Trophoblast cell (in vitro differentiated cells and primary cell): ENCODE measurements at regions not wholly inside any gene's neighbourhood (a gene's known extent, or its start where the extent isn't known, plus 50 kb on each side); places are given as distances from the start of the nearest gene placed in this dataset.

Experiments used
- DNase-seq, 2 donors: peaks; one replicate each; pipeline ENCODE4 v3.0.0-alpha.2; 2016
- H2AFZ ChIP-seq: 2 replicates; pipeline ENCODE4 v1.6.1; 2013; ENCODE audit warnings: low read length, moderate library complexity, mild to moderate bottlenecking; ENCODE audit not compliant: insufficient read depth, poor library complexity
- H2AK5ac ChIP-seq: 2 replicates; pipeline ENCODE4 v1.6.1; 2013; ENCODE audit warnings: mild to moderate bottlenecking, low read length
- H2BK120ac ChIP-seq: 2 replicates; pipeline ENCODE4 v1.6.1; 2013; ENCODE audit warnings: low read length, mild to moderate bottlenecking, moderate library complexity; ENCODE audit not compliant: insufficient read depth, poor library complexity
- H2BK12ac ChIP-seq: 2 replicates; pipeline ENCODE4 v1.6.1; 2013; ENCODE audit warnings: mild to moderate bottlenecking, low read length, moderate library complexity
- H2BK5ac ChIP-seq: 2 replicates; pipeline ENCODE4 v1.6.1; 2013; ENCODE audit warnings: low read length, low read depth, moderate library complexity, mild to moderate bottlenecking; ENCODE audit not compliant: poor library complexity
- H3K14ac ChIP-seq: 2 replicates; pipeline ENCODE4 v1.6.1; 2013; ENCODE audit warnings: mild to moderate bottlenecking, low read length
- H3K18ac ChIP-seq: 2 replicates; pipeline ENCODE4 v1.6.1; 2013; ENCODE audit warnings: mild to moderate bottlenecking, low read length
- H3K23ac ChIP-seq: 2 replicates; pipeline ENCODE4 v1.6.1; 2013; ENCODE audit warnings: low read length
- H3K27ac ChIP-seq: 2 replicates; pipeline ENCODE4 v1.5.1; 2013; ENCODE audit warnings: low read depth, mild to moderate bottlenecking, inconsistent platforms, low read length, moderate library complexity
- H3K27me3 ChIP-seq: 2 replicates; pipeline ENCODE4 v1.6.1; 2013; ENCODE audit warnings: inconsistent platforms, mild to moderate bottlenecking, low read length, moderate library complexity; ENCODE audit not compliant: insufficient read depth
- H3K36me3 ChIP-seq, 2 experiments: 1 replicate in 1 of 2; 2 replicates in 1 of 2; pipeline ENCODE4 v1.6.1; 2013; ENCODE audit warnings: low read length in 2 of 2, mild to moderate bottlenecking in 2 of 2, moderate library complexity in 1 of 2; ENCODE audit not compliant: insufficient read depth in 2 of 2, control insufficient read depth in 1 of 2
- H3K4ac ChIP-seq: 2 replicates; pipeline ENCODE4 v1.6.1; 2013; ENCODE audit warnings: low read depth, mild to moderate bottlenecking, low read length, moderate library complexity
- H3K4me1 ChIP-seq, 2 experiments: 1 replicate in 1 of 2; 2 replicates in 1 of 2; pipeline ENCODE4 v1.6.1; 2013; ENCODE audit warnings: low read length in 2 of 2, mild to moderate bottlenecking in 2 of 2, moderate library complexity in 1 of 2; ENCODE audit not compliant: insufficient read depth in 2 of 2, control insufficient read depth in 1 of 2
- H3K4me2 ChIP-seq: 2 replicates; pipeline ENCODE4 v1.6.1; 2013; ENCODE audit warnings: inconsistent platforms, mild to moderate bottlenecking, low read length, moderate library complexity
- H3K4me3 ChIP-seq: 2 replicates; pipeline ENCODE4 v1.5.1; 2013; ENCODE audit warnings: mild to moderate bottlenecking, low read depth, low read length, inconsistent platforms
- H3K79me1 ChIP-seq: one replicate; pipeline ENCODE4 v1.6.1; 2013; ENCODE audit warnings: low read length
- H3K79me2 ChIP-seq: 2 replicates; pipeline ENCODE4 v1.6.1; 2013; ENCODE audit warnings: low read length, mild to moderate bottlenecking; ENCODE audit not compliant: control insufficient read depth, insufficient read depth, poor library complexity
- H3K9ac ChIP-seq: 2 replicates; pipeline ENCODE4 v1.6.1; 2013; ENCODE audit warnings: mild to moderate bottlenecking, low read length
- H3K9me3 ChIP-seq: 2 replicates; pipeline ENCODE4 v1.6.1; 2013; ENCODE audit warnings: low read depth, mild to moderate bottlenecking, control low read depth, inconsistent platforms, low read length; ENCODE audit not compliant: insufficient read depth
- H4K12ac ChIP-seq: 2 replicates; pipeline ENCODE4 v1.6.1; 2013; ENCODE audit warnings: low read depth, mild to moderate bottlenecking, low read length, moderate library complexity
- H4K8ac ChIP-seq: 2 replicates; pipeline ENCODE4 v1.6.1; 2013; ENCODE audit warnings: low read depth, mild to moderate bottlenecking, low read length, moderate library complexity
- H4K91ac ChIP-seq: one replicate; pipeline ENCODE4 v1.6.1; 2013; ENCODE audit warnings: low read depth, mild to moderate bottlenecking, low read length, moderate library complexity
- WGBS: extraction: QIAGEN DNeasy Blood & Tissue Kit; methylation state at CpG from one replicate; pipeline ENCODE4 v1.1.7; 2013; ENCODE audit warnings: missing lambda C conversion rate; ENCODE audit not compliant: insufficient read length, insufficient coverage; ENCODE audit errors: extremely low coverage; 5-methylcytosine and 5-hydroxymethylcytosine counted together

- Histone ChIP-seq H3K4me1 (no peaks in the 10 kb centered on the region), H2AK5ac (no peak overlapping the region), H3K4me2 (no peak overlapping the region)
These were observed 377.9 kb upstream of the TNC start for GRCh38 chr9:115495836-115496235.

GRCh38 chr9:115498303-115498702 lies 380.3 kb upstream of the TNC start:
- Histone ChIP-seq H3K27me3 (no peaks in the 10 kb centered on the region), H2BK120ac (no peak overlapping the region), H2BK12ac (no peak overlapping the region), H4K12ac (no peak overlapping the region), H2AFZ (no peak overlapping the region), H3K79me2 (no peaks in the 10 kb centered on the region), H2BK5ac (no peak overlapping the region), H3K18ac (no peak overlapping the region), H3K27ac (no peak overlapping the region), H3K36me3 (no peaks in the 10 kb centered on the region), H3K9ac (no peak overlapping the region), H3K14ac (no peak overlapping the region), H3K23ac (no peak overlapping the region), H3K79me1 (no peaks in the 10 kb centered on the region), H3K4ac (no peak overlapping the region), H4K91ac (no peak overlapping the region), H3K9me3 (no peaks in the 10 kb centered on the region), H3K4me2 (no peak overlapping the region), H4K8ac (no peak overlapping the region), H2AK5ac (no peak overlapping the region), H3K4me1 (no peaks in the 10 kb centered on the region), H3K4me3 (no peak overlapping the region)
- no CpG with 5 or more reads among the region's 4 CpGs for WGBS
- peak in 1 of 2 donors; percentile 0 for DNase-seq

More at GRCh38 chr9:115495836-115496235, 377.9 kb upstream of the TNC start:
- DNase-seq = no peak
- Histone ChIP-seq H2BK12ac (no peak overlapping the region), H4K8ac (no peak overlapping the region), H2AFZ (no peak overlapping the region), H4K91ac (no peak overlapping the region), H3K36me3 (no peaks in the 10 kb centered on the region), H4K12ac (no peak overlapping the region), H3K9ac (no peak overlapping the region), H3K9me3 (no peaks in the 10 kb centered on the region), H3K4me3 (no peak overlapping the region), H2BK5ac (no peak overlapping the region), H3K27ac (no peak overlapping the region), H3K23ac (no peak overlapping the region), H3K79me2 (no peaks in the 10 kb centered on the region), H3K27me3 (no peaks in the 10 kb centered on the region), H2BK120ac (no peak overlapping the region), H3K18ac (no peak overlapping the region), H3K79me1 (no peaks in the 10 kb centered on the region), H3K4ac (no peak overlapping the region), H3K14ac (no peak overlapping the region)

GRCh38 chr9:115507148-115507547 lies 389.2 kb upstream of the TNC start:
- Histone ChIP-seq H3K27me3 (no peaks in the 10 kb centered on the region), H3K36me3 (no peaks in the 10 kb centered on the region), H3K4me3 (no peak overlapping the region), H3K4ac (no peak overlapping the region), H4K8ac (no peak overlapping the region), H3K18ac (no peak overlapping the region), H2AFZ (no peak overlapping the region), H3K9me3 (no peaks in the 10 kb centered on the region), H2AK5ac (no peak overlapping the region), H4K91ac (no peak overlapping the region), H4K12ac (no peak overlapping the region), H3K23ac (no peak overlapping the region), H3K14ac (no peak overlapping the region), H3K9ac (no peak overlapping the region), H3K79me1 (no peaks in the 10 kb centered on the region), H2BK5ac (no peak overlapping the region), H2BK12ac (no peak overlapping the region), H3K4me1 (no peaks in the 10 kb centered on the region), H3K4me2 (no peak overlapping the region), H3K27ac (no peak overlapping the region), H3K79me2 (no peaks in the 10 kb centered on the region), H2BK120ac (no peak overlapping the region)
- no peak for DNase-seq

GRCh38 chr9:115513148-115513547 lies 395.2 kb upstream of the TNC start:
- no peak for DNase-seq
- no CpG with 5 or more reads among the region's 3 CpGs for WGBS
- Histone ChIP-seq H3K14ac (no peak overlapping the region), H2BK5ac (no peak overlapping the region), H4K8ac (no peak overlapping the region), H3K4me1 (no peaks in the 10 kb centered on the region), H4K12ac (no peak overlapping the region), H3K4ac (no peak overlapping the region), H2AK5ac (no peak overlapping the region), H3K36me3 (no peaks in the 10 kb centered on the region), H3K4me2 (no peak overlapping the region), H3K4me3 (no peak overlapping the region), H3K9me3 (no peaks in the 10 kb centered on the region), H2AFZ (no peak overlapping the region), H3K79me2 (no peaks in the 10 kb centered on the region), H3K9ac (no peak overlapping the region), H2BK120ac (no peak overlapping the region), H4K91ac (no peak overlapping the region), H3K27ac (no peak overlapping the region), H3K79me1 (no peaks in the 10 kb centered on the region), H2BK12ac (no peak overlapping the region), H3K23ac (no peak overlapping the region), H3K18ac (no peak overlapping the region), H3K27me3 (no peaks in the 10 kb centered on the region)

GRCh38 chr9:115514454-115514853 lies 396.5 kb upstream of the TNC start:
- Histone ChIP-seq H3K27ac (no peak overlapping the region), H3K79me2 (no peaks in the 10 kb centered on the region), H3K14ac (no peak overlapping the region), H4K8ac (no peak overlapping the region), H3K27me3 (no peaks in the 10 kb centered on the region), H4K91ac (no peak overlapping the region), H2BK120ac (no peak overlapping the region), H3K4me2 (no peak overlapping the region), H2AK5ac (no peak overlapping the region), H3K9me3 (no peaks in the 10 kb centered on the region), H2AFZ (no peak overlapping the region), H4K12ac (no peak overlapping the region), H3K4ac (no peak overlapping the region), H2BK12ac (no peak overlapping the region), H3K4me1 (no peaks in the 10 kb centered on the region), H3K36me3 (no peaks in the 10 kb centered on the region), H3K79me1 (no peaks in the 10 kb centered on the region), H3K4me3 (no peak overlapping the region), H2BK5ac (no peak overlapping the region), H3K18ac (no peak overlapping the region), H3K23ac (no peak overlapping the region), H3K9ac (no peak overlapping the region)
- no peak for DNase-seq
